Nephron (organoid): ENCODE measurements at regions not wholly inside any gene's neighbourhood (a gene's known extent, or its start where the extent isn't known, plus 50 kb on each side); places are given as distances from the start of the nearest gene placed in this dataset.

Source experiments
- H3K27ac Mint-ChIP-seq, 3 experiments: 2 replicates each; pipeline ENCODE4 v1.8.0; 2020; ENCODE audit warnings: mixed read lengths in 3 of 3, mild to moderate bottlenecking in 2 of 3, moderate library complexity in 1 of 3
- H3K27me3 Mint-ChIP-seq: 2 replicates; pipeline ENCODE4 v1.8.0; 2021; ENCODE audit warnings: low read depth, mild to moderate bottlenecking, moderate library complexity, mixed read lengths
- H3K36me3 Mint-ChIP-seq: 2 replicates; pipeline ENCODE4 v1.8.0; 2020; ENCODE audit warnings: low read depth, mixed read lengths
- H3K4me1 Mint-ChIP-seq: 2 replicates; pipeline ENCODE4 v1.8.0; 2020; ENCODE audit warnings: mixed read lengths
- H3K4me3 Mint-ChIP-seq, 3 experiments: 2 replicates each; pipeline ENCODE4 v1.8.0; 2020; ENCODE audit warnings: mild to moderate bottlenecking in 3 of 3, mixed read lengths in 3 of 3, moderate library complexity in 2 of 3
- H3K9me3 Mint-ChIP-seq: 2 replicates; pipeline ENCODE4 v1.8.0; 2020; ENCODE audit warnings: mixed read lengths
- CTCF ChIP-seq, 3 experiments: fragments of 200-600 bp; sonication (generic); IDR thresholded peaks; one replicate each; pipeline ENCODE4 v1.5.0; 2021; ENCODE audit warnings: antibody characterized with exemption in 3 of 3; ENCODE audit not compliant: unreplicated experiment in 3 of 3

- Mint-ChIP-seq H3K27ac (no peak overlapping the region), H3K4me1 (peaks cover 26% of the 10 kb centered on the region), H3K9me3 (no peaks in the 10 kb centered on the region), H3K27me3 (peaks cover 5% of the 10 kb centered on the region), H3K36me3 (no peaks in the 10 kb centered on the region), H3K4me3 (no peak overlapping the region)
- no peak for TF ChIP-seq CTCF (IDR thresholded peaks at IDR 0.05; ENCODE audit: unreplicated experiment in 3 of 3)
Measured at GRCh38 chr10:44284198-44285084, 100.5 kb downstream of the CXCL12 start.

GRCh38 chr10:44282626-44283300, 102.1 kb downstream of the CXCL12 start:
- Mint-ChIP-seq H3K36me3 (no peaks in the 10 kb centered on the region), H3K27ac (peak overlapping the region in 1 of 3 experiments; percentile 30), H3K4me1 (peaks cover 38% of the 10 kb centered on the region), H3K4me3 (no peak overlapping the region), H3K9me3 (peaks cover 2% of the 10 kb centered on the region), H3K27me3 (peaks cover 5% of the 10 kb centered on the region)
- TF ChIP-seq CTCF (IDR thresholded peaks at IDR 0.05; ENCODE audit: unreplicated experiment in 3 of 3): no peak

GRCh38 chr10:44281662-44282061, 103.2 kb downstream of the CXCL12 start:
- Mint-ChIP-seq H3K4me3 (no peak overlapping the region), H3K27ac (no peak overlapping the region), H3K36me3 (no peaks in the 10 kb centered on the region), H3K9me3 (peaks cover 2% of the 10 kb centered on the region), H3K4me1 (peaks cover 30% of the 10 kb centered on the region), H3K27me3 (peaks cover 5% of the 10 kb centered on the region)
- TF ChIP-seq CTCF (IDR thresholded peaks at IDR 0.05; ENCODE audit: unreplicated experiment in 3 of 3): no peak

GRCh38 chr10:44281089-44281613, 103.7 kb downstream of the CXCL12 start:
- H3K9me3 Mint-ChIP-seq: peaks cover 6% of the 10 kb centered on the region
- H3K27ac Mint-ChIP-seq: no peak overlapping the region
- no peak overlapping the region for H3K4me3 Mint-ChIP-seq
- peaks cover 5% of the 10 kb centered on the region for H3K27me3 Mint-ChIP-seq
- no peaks in the 10 kb centered on the region for H3K36me3 Mint-ChIP-seq
- TF ChIP-seq CTCF (IDR thresholded peaks at IDR 0.05; ENCODE audit: unreplicated experiment in 3 of 3): no peak
- H3K4me1 Mint-ChIP-seq: peaks cover 25% of the 10 kb centered on the region

- Mint-ChIP-seq H3K9me3 (peaks cover 9% of the 10 kb centered on the region), H3K4me3 (no peak overlapping the region), H3K27ac (peak overlapping the region in 2 of 3 experiments; percentile 55 to 76), H3K36me3 (no peaks in the 10 kb centered on the region), H3K4me1 (peaks cover 22% of the 10 kb centered on the region), H3K27me3 (peaks cover 5% of the 10 kb centered on the region)
- TF ChIP-seq CTCF (IDR thresholded peaks at IDR 0.05; ENCODE audit: unreplicated experiment in 3 of 3): no peak
Measured at GRCh38 chr10:44280226-44281014, 104.5 kb downstream of the CXCL12 start.
